ENCODE measurements at regions not wholly inside any gene's neighbourhood (a gene's known extent, or its start where the extent isn't known, plus 50 kb on each side); places are given as distances from the start of the nearest gene placed in this dataset.

DNA sequence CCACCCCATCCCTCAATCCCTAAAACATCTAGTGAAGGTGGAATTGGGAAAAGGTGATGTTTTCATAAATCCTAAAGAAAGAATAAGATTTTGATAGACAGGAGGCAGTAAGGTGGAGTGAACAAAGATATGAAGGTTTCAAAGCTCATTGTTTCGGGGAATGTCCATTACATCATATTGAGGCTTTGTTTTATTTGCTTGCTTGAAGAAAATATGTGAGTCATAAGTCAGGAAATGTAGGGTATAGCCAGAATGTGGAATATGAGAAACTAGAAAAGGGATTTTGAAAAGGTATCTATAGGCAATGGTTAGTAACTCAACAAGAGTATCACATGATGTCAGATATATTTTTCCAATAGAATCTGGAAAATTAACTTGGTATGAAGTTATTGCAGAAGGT is 1178.5 kb upstream of the ACVR2A start:
- TF ChIP-seq, protein P1, sequence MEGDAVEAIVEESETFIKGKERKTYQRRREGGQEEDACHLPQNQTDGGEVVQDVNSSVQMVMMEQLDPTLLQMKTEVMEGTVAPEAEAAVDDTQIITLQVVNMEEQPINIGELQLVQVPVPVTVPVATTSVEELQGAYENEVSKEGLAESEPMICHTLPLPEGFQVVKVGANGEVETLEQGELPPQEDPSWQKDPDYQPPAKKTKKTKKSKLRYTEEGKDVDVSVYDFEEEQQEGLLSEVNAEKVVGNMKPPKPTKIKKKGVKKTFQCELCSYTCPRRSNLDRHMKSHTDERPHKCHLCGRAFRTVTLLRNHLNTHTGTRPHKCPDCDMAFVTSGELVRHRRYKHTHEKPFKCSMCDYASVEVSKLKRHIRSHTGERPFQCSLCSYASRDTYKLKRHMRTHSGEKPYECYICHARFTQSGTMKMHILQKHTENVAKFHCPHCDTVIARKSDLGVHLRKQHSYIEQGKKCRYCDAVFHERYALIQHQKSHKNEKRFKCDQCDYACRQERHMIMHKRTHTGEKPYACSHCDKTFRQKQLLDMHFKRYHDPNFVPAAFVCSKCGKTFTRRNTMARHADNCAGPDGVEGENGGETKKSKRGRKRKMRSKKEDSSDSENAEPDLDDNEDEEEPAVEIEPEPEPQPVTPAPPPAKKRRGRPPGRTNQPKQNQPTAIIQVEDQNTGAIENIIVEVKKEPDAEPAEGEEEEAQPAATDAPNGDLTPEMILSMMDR (IDR thresholded peaks at IDR 0.05), result no peak
- TF ChIP-seq EP300 (IDR thresholded peaks at IDR 0.05), result no peak
